HAP-1 (cell line): ENCODE measurements at regions not wholly inside any gene's neighbourhood (a gene's known extent, or its start where the extent isn't known, plus 50 kb on each side); places are given as distances from the start of the nearest gene placed in this dataset.

ENCODE experiments used
- DNase-seq, 2 experiments: peaks; one replicate each; pipeline ENCODE4 v3.0.0-alpha.2; 2016 to 2020; ENCODE audit warnings: low spot score in 2 of 2
- H3K27me3 ChIP-seq: fragments of 250-450 bp; sonication (Bioruptor Pico); 2 replicates; pipeline ENCODE4 v1.5.1; 2020; ENCODE audit warnings: low read depth, mild to moderate bottlenecking, moderate library complexity
- H3K36me3 ChIP-seq: fragments of 250-450 bp; sonication (Bioruptor Pico); replicated peaks from 2 replicates; pipeline ENCODE4 v1.5.1; 2020; ENCODE audit warnings: mild to moderate bottlenecking
- H3K4me1 ChIP-seq: fragments of 250-450 bp; sonication (Bioruptor Pico); 2 replicates; pipeline ENCODE4 v1.5.1; 2020; ENCODE audit warnings: mild to moderate bottlenecking
- H3K4me3 ChIP-seq: fragments of 250-450 bp; sonication (Bioruptor Pico); 2 replicates; pipeline ENCODE4 v1.5.1; 2020; ENCODE audit warnings: mild to moderate bottlenecking, moderate library complexity
- H3K9me3 ChIP-seq: fragments of 250-450 bp; sonication (Bioruptor Pico); 2 replicates; pipeline ENCODE4 v1.5.1; 2020; ENCODE audit warnings: mild to moderate bottlenecking, moderate library complexity
- in situ Hi-C: fragments of 300-500 bp; cut with MboI; formaldehyde crosslinking; loops from 3 replicates; pipeline ENCODE4 v1.14.3; 2020; ENCODE audit warnings: low sequenced_read_pairs, inconsistent platforms, mixed read lengths

- Histone ChIP-seq H3K36me3 (no peaks in the 10 kb centered on the region), H3K4me3 (no peak overlapping the region), H3K4me1 (no peaks in the 10 kb centered on the region), H3K9me3 (no peaks in the 10 kb centered on the region), H3K27me3 (no peaks in the 10 kb centered on the region)
- no peak for DNase-seq
- in situ Hi-C loops, result no loop called here
Observed at GRCh38 chr7:41787651-41788350, 84.9 kb upstream of the INHBA start.

GRCh38 chr7:41786944-41787343, 84.1 kb upstream of the INHBA start:
- no peak for DNase-seq
- Histone ChIP-seq H3K9me3 (no peaks in the 10 kb centered on the region), H3K4me1 (no peaks in the 10 kb centered on the region), H3K27me3 (no peaks in the 10 kb centered on the region), H3K4me3 (no peak overlapping the region), H3K36me3 (no peaks in the 10 kb centered on the region)
- in situ Hi-C loops, result no loop called here

- no peaks in the 10 kb centered on the region for H3K4me1 ChIP-seq
- no peaks in the 10 kb centered on the region for H3K9me3 ChIP-seq
- no peak for DNase-seq
- no peak overlapping the region for H3K4me3 ChIP-seq
- no peaks in the 10 kb centered on the region for H3K36me3 ChIP-seq
- in situ Hi-C loops, result no loop called here
- no peaks in the 10 kb centered on the region for H3K27me3 ChIP-seq
Observed at GRCh38 chr7:41786404-41786803, 83.5 kb upstream of the INHBA start.

- no peak for DNase-seq
- Histone ChIP-seq H3K4me1 (no peaks in the 10 kb centered on the region), H3K4me3 (no peak overlapping the region), H3K9me3 (no peaks in the 10 kb centered on the region), H3K27me3 (no peaks in the 10 kb centered on the region), H3K36me3 (no peaks in the 10 kb centered on the region)
- in situ Hi-C loops, result no loop called here
Observed at GRCh38 chr7:41785840-41786239, 83.0 kb upstream of the INHBA start.

GRCh38 chr7:41785265-41785664, 82.4 kb upstream of the INHBA start:
- H3K27me3 ChIP-seq, result no peaks in the 10 kb centered on the region
- in situ Hi-C loops, result no loop called here
- H3K36me3 ChIP-seq, result no peaks in the 10 kb centered on the region
- H3K9me3 ChIP-seq, result no peaks in the 10 kb centered on the region
- no peaks in the 10 kb centered on the region for H3K4me1 ChIP-seq
- H3K4me3 ChIP-seq, result no peak overlapping the region
- no peak for DNase-seq

GRCh38 chr7:41779918-41780317, 77.0 kb upstream of the INHBA start:
- in situ Hi-C loops, result no loop called here
- Histone ChIP-seq H3K9me3 (no peaks in the 10 kb centered on the region), H3K4me3 (no peak overlapping the region), H3K27me3 (no peaks in the 10 kb centered on the region), H3K36me3 (no peaks in the 10 kb centered on the region), H3K4me1 (no peaks in the 10 kb centered on the region)
- DNase-seq, result no peak

GRCh38 chr7:41777894-41778596, 75.2 kb upstream of the INHBA start:
- Histone ChIP-seq H3K4me3 (no peak overlapping the region), H3K9me3 (no peaks in the 10 kb centered on the region), H3K4me1 (no peaks in the 10 kb centered on the region), H3K36me3 (no peaks in the 10 kb centered on the region), H3K27me3 (no peaks in the 10 kb centered on the region)
- in situ Hi-C loops, result no loop called here
- DNase-seq, result no peak

GRCh38 chr7:41774966-41775365, 72.1 kb upstream of the INHBA start:
- Histone ChIP-seq H3K4me1 (no peaks in the 10 kb centered on the region), H3K27me3 (no peaks in the 10 kb centered on the region), H3K36me3 (no peaks in the 10 kb centered on the region), H3K4me3 (no peak overlapping the region), H3K9me3 (no peaks in the 10 kb centered on the region)
- in situ Hi-C loops, result no loop called here
- DNase-seq, result no peak

- Histone ChIP-seq H3K27me3 (no peaks in the 10 kb centered on the region), H3K4me1 (no peaks in the 10 kb centered on the region), H3K36me3 (no peaks in the 10 kb centered on the region), H3K9me3 (no peaks in the 10 kb centered on the region), H3K4me3 (no peak overlapping the region)
- in situ Hi-C loops, result no loop called here
- DNase-seq, result no peak
Observed at GRCh38 chr7:41773756-41774155, 70.9 kb upstream of the INHBA start.

GRCh38 chr7:41771717-41772116, 68.8 kb upstream of the INHBA start:
- no peaks in the 10 kb centered on the region for H3K4me1 ChIP-seq
- in situ Hi-C loops, result no loop called here
- H3K27me3 ChIP-seq, result no peaks in the 10 kb centered on the region
- H3K9me3 ChIP-seq, result no peaks in the 10 kb centered on the region
- H3K36me3 ChIP-seq, result no peaks in the 10 kb centered on the region
- no peak overlapping the region for H3K4me3 ChIP-seq
- DNase-seq, result no peak

GRCh38 chr7:41769162-41769561, 66.3 kb upstream of the INHBA start:
- Histone ChIP-seq H3K4me1 (no peaks in the 10 kb centered on the region), H3K36me3 (no peaks in the 10 kb centered on the region), H3K4me3 (no peak overlapping the region), H3K27me3 (no peaks in the 10 kb centered on the region), H3K9me3 (no peaks in the 10 kb centered on the region)
- no peak for DNase-seq
- in situ Hi-C loops, result no loop called here

- Histone ChIP-seq H3K9me3 (no peaks in the 10 kb centered on the region), H3K27me3 (no peaks in the 10 kb centered on the region), H3K36me3 (no peaks in the 10 kb centered on the region), H3K4me3 (no peak overlapping the region), H3K4me1 (no peaks in the 10 kb centered on the region)
- in situ Hi-C loops, result no loop called here
- no peak for DNase-seq
Observed at GRCh38 chr7:41763626-41764025, 60.7 kb upstream of the INHBA start.

GRCh38 chr7:41762641-41763040, 59.8 kb upstream of the INHBA start:
- Histone ChIP-seq H3K4me1 (no peaks in the 10 kb centered on the region), H3K9me3 (no peaks in the 10 kb centered on the region), H3K27me3 (no peaks in the 10 kb centered on the region), H3K36me3 (no peaks in the 10 kb centered on the region), H3K4me3 (no peak overlapping the region)
- in situ Hi-C loops, result no loop called here
- no peak for DNase-seq

- Histone ChIP-seq H3K36me3 (no peaks in the 10 kb centered on the region), H3K9me3 (0 out of 2 replicates have a peak, but pooled peaks cover 2% of the 10 kb centered on the region), H3K4me3 (no peak overlapping the region), H3K27me3 (no peaks in the 10 kb centered on the region), H3K4me1 (no peaks in the 10 kb centered on the region)
- in situ Hi-C loops, result no loop called here
- no peak for DNase-seq
Observed at GRCh38 chr7:41760293-41760692, 57.4 kb upstream of the INHBA start.
